Small intestine (tissue), 7 donors: ENCODE measurements at regions not wholly inside any gene's neighbourhood (a gene's known extent, or its start where the extent isn't known, plus 50 kb on each side); places are given as distances from the start of the nearest gene placed in this dataset.

Experiments used
- DNase-seq, 2 donors: peaks; one replicate each; pipeline versions ENCODE4 v3.0.0 to v3.0.0-alpha.2; 2013
- FAIRE-seq: peaks from 2 replicates; lab custom pipeline; 2012; peaks lifted over from hg19 to GRCh38; lab: Jason Lieb, UNC
- H3K27ac ChIP-seq, 3 donors: one replicate each; pipeline ENCODE4 v1.5.1; 2013; ENCODE audit warnings: low read length in 2 of 3, mild to moderate bottlenecking in 2 of 3, control low read depth in 1 of 3, inconsistent platforms in 1 of 3, low read depth in 1 of 3, moderate library complexity in 1 of 3
- H3K27me3 ChIP-seq, 3 donors: one replicate each; pipeline ENCODE4 v1.6.1; 2013; ENCODE audit warnings: low read length in 3 of 3, inconsistent platforms in 1 of 3; ENCODE audit not compliant: control insufficient read depth in 3 of 3, insufficient read depth in 3 of 3
- H3K36me3 ChIP-seq, 3 donors: one replicate each; pipeline ENCODE4 v1.6.1; 2013; ENCODE audit warnings: low read length in 3 of 3, inconsistent platforms in 1 of 3, low read depth in 1 of 3, mild to moderate bottlenecking in 1 of 3, moderate library complexity in 1 of 3; ENCODE audit not compliant: control insufficient read depth in 3 of 3, insufficient read depth in 2 of 3
- H3K4me1 ChIP-seq, 3 donors: one replicate each; pipeline ENCODE4 v1.6.1; 2013; ENCODE audit warnings: low read length in 2 of 3, inconsistent platforms in 1 of 3, low read depth in 1 of 3, mild to moderate bottlenecking in 1 of 3, moderate library complexity in 1 of 3; ENCODE audit not compliant: control insufficient read depth in 3 of 3, insufficient read depth in 2 of 3
- H3K4me3 ChIP-seq, 3 donors: one replicate each; pipeline ENCODE4 v1.5.1; 2013; ENCODE audit warnings: low read length in 3 of 3, control low read depth in 1 of 3, inconsistent platforms in 1 of 3, low read depth in 1 of 3, mild to moderate bottlenecking in 1 of 3, moderate library complexity in 1 of 3
- H3K9me3 ChIP-seq, 2 donors: one replicate each; pipeline ENCODE4 v1.6.1; 2013; ENCODE audit warnings: low read depth in 1 of 2, low read length in 1 of 2; ENCODE audit not compliant: control insufficient read depth in 2 of 2, insufficient read depth in 1 of 2
- WGBS, 3 donors: extraction: QIAGEN DNeasy Blood & Tissue Kit; methylation state at CpG; one replicate each; pipeline ENCODE4 v1.1.7; 2013; 5-methylcytosine and 5-hydroxymethylcytosine counted together
- donor health status: healthy with polysubstance abuse.
- donor health status: control.
- donor health status: control.
- donor health status: Bipolar disorder and iron deficiency.
- donor health status: healthy.

- Histone ChIP-seq H3K27ac (peak overlapping the region; percentile 63 to 80 (median 70)), H3K4me1 (peaks cover 0 to 43% (median 9%) of the 10 kb centered on the region in 3 donors), H3K36me3 (no peaks in the 10 kb centered on the region), H3K27me3 (no peaks in the 10 kb centered on the region), H3K9me3 (no peaks in the 10 kb centered on the region), H3K4me3 (no peak overlapping the region)
- DNase-seq (peak; percentile 93 to 97), FAIRE-seq (no peak)
- WGBS, 3 donors, result 20 to 57% (median 23%) methylated on average over 11 of the region's 11 CpGs
These were observed 786.6 kb upstream of the TBX3 start for GRCh38 chr12:115470526-115470925.

GRCh38 chr12:115468087-115468510 is 784.1 kb upstream of the TBX3 start:
- DNase-seq (peak; percentile 93 to 98), FAIRE-seq (no peak)
- 9 to 55% (median 32%) methylated on average over 4 of the region's 4 CpGs for WGBS, 3 donors
- Histone ChIP-seq H3K36me3 (no peaks in the 10 kb centered on the region), H3K4me1 (peaks cover 0 to 37% (median 7%) of the 10 kb centered on the region in 3 donors), H3K27ac (peak overlapping the region; percentile 64 to 93 (median 78)), H3K9me3 (no peaks in the 10 kb centered on the region), H3K4me3 (no peak overlapping the region), H3K27me3 (no peaks in the 10 kb centered on the region)

DNA sequence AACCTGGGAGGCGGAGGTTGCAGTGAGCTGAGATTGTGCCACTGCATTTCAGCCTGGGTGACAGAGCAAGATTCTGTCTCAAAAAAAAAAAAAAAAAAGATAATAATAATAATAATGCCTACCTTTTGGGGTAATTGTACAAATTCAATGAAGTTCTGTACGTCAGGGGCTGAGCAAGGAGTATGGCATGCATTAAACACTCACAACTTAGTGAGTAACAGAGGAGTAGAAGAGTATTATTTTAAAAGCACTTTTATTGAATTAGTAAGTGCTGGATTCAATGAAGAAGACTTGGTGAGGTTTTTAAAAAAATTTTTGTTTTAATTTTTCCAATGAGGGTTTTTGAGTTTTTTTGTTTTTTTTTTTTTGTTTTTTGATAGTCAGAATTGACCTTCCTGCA is 783.6 kb upstream of the TBX3 start:
- no peaks in the 10 kb centered on the region for H3K27me3 ChIP-seq
- DNase-seq (no peak), FAIRE-seq (no peak)
- WGBS, 3 donors, result 83 to 94% (median 93%) methylated on average over 2 of the region's 2 CpGs
- H3K9me3 ChIP-seq, result no peaks in the 10 kb centered on the region
- H3K4me3 ChIP-seq, result no peak overlapping the region
- peaks cover 0 to 37% (median 6%) of the 10 kb centered on the region in 3 donors for H3K4me1 ChIP-seq
- no peaks in the 10 kb centered on the region for H3K36me3 ChIP-seq
- H3K27ac ChIP-seq, result peak overlapping the region in 2 of 3 donors; percentile 64 to 93

GRCh38 chr12:115466076-115466475 is 782.1 kb upstream of the TBX3 start:
- no peaks in the 10 kb centered on the region for H3K9me3 ChIP-seq
- no peaks in the 10 kb centered on the region for H3K27me3 ChIP-seq
- no peak for FAIRE-seq
- H3K4me3 ChIP-seq, result no peak overlapping the region
- DNase-seq, result no peak
- no peaks in the 10 kb centered on the region for H3K36me3 ChIP-seq
- 72 to 83% (median 72%) methylated on average over 4 of the region's 4 CpGs for WGBS, 3 donors
- peaks cover 0 to 35% (median 3%) of the 10 kb centered on the region in 3 donors for H3K4me1 ChIP-seq
- H3K27ac ChIP-seq, result no peak overlapping the region

- H3K9me3 ChIP-seq, result no peaks in the 10 kb centered on the region
- peak overlapping the region in 1 of 3 donors; percentile 68 for H3K27ac ChIP-seq
- H3K27me3 ChIP-seq, result no peaks in the 10 kb centered on the region
- FAIRE-seq (no peak), DNase-seq (no peak)
- peaks cover 0 to 24% (median 3%) of the 10 kb centered on the region in 3 donors for H3K4me1 ChIP-seq
- 70 to 80% (median 75%) methylated on average over 7 of the region's 7 CpGs for WGBS, 3 donors
- H3K4me3 ChIP-seq, result no peak overlapping the region
- H3K36me3 ChIP-seq, result no peaks in the 10 kb centered on the region
These were observed 780.7 kb upstream of the TBX3 start for GRCh38 chr12:115464661-115465060.

DNA sequence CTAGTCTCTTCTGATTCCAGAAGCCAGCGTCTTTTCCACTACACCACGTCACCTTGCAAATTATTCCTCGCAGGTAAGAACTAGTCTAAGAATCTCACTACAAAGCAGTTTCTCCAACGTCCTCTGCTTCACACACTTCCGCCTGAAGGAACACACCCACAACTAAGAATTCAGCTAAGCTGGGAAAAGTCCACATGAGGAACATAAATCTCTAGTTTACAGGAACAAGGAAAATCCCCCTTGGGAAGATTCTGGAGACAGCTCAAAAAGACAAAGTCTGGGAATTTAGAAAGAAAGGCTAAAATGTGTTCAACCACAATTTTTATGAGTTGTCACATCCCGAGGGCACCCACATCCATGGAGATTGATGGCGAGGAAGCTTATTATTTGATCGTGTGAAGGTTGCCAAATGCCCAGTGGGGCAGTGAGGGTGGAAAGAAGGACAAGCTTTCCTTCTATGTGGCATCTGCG is 780.2 kb upstream of the TBX3 start:
- Histone ChIP-seq H3K27ac (peak overlapping the region in 2 of 3 donors; percentile 20 to 68), H3K36me3 (no peaks in the 10 kb centered on the region), H3K9me3 (no peaks in the 10 kb centered on the region), H3K27me3 (no peaks in the 10 kb centered on the region), H3K4me3 (no peak overlapping the region), H3K4me1 (peaks cover 0 to 19% (median 3%) of the 10 kb centered on the region in 3 donors)
- 17 to 55% (median 36%) methylated on average over 9 of the region's 9 CpGs for WGBS, 3 donors
- peak; percentile 77 to 79 for DNase-seq
- no peak for FAIRE-seq

DNA sequence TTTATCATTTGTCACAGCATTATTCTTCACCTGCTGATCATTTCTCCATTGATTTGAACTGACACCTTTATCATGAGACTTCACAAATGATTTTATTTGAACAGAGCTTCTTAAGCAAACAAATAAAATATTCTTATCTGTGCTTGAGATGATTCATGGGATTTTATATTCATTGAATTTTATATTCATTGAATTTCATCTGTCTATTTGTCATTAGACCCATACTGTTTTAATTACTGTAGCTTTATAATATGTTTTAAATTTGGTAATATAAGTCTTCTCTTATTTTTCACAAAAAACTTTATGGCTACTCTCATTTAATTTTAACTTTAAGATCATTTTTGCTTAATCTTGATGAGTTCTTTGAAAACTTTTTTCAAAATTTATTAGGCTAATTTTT is 777.4 kb upstream of the TBX3 start:
- H3K27me3 ChIP-seq, result no peaks in the 10 kb centered on the region
- no peaks in the 10 kb centered on the region for H3K36me3 ChIP-seq
- FAIRE-seq (no peak), DNase-seq (no peak)
- H3K4me1 ChIP-seq, result peaks cover 0 to 11% (median 3%) of the 10 kb centered on the region in 3 donors
- H3K4me3 ChIP-seq, result no peak overlapping the region
- H3K9me3 ChIP-seq, result no peaks in the 10 kb centered on the region
- no peak overlapping the region for H3K27ac ChIP-seq

DNA sequence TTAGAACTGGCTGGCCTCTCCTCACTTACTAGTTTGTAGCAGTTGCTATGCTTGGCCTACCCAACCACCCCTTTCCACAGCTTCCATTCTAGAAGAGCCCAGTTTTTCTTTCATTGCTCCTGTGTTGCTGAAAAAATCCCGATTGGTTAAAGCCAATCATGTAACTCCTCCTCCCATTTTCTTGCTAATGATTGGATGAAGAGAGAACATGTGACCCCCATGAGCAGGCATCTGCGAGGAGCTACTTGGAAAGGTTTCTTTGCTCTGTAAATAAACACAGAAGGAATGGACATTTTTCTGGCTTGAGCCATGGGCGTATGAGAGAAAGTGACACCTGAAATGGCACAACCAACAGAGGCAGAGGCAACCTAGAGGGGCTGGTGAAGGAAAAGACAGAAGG is 773.8 kb upstream of the TBX3 start:
- WGBS, 3 donors, result 88 to 94% (median 92%) methylated on average over 3 of the region's 3 CpGs
- H3K36me3 ChIP-seq, result no peaks in the 10 kb centered on the region
- FAIRE-seq, result no peak
- no peak for DNase-seq
- H3K27me3 ChIP-seq, result no peaks in the 10 kb centered on the region
- H3K4me3 ChIP-seq, result no peak overlapping the region
- peaks cover 0 to 11% (median 0%) of the 10 kb centered on the region in 3 donors for H3K4me1 ChIP-seq
- H3K9me3 ChIP-seq, result no peaks in the 10 kb centered on the region
- H3K27ac ChIP-seq, result no peak overlapping the region
